Hematopoietic multipotent progenitor cell treated with erythropoietin and hydrocortisone succinate and interleukin-3 and kit ligand, for 4 days (in vitro differentiated cells): ENCODE measurements at regions not wholly inside any gene's neighbourhood (a gene's known extent, or its start where the extent isn't known, plus 50 kb on each side); places are given as distances from the start of the nearest gene placed in this dataset.
A peak's percentile ranks its signal among the peaks of the same experiment; 100 is the strongest.

ENCODE experiments used
- DNase-seq: peaks from one replicate; pipeline ENCODE4 v3.0.0-alpha.2; 2015

DNA sequence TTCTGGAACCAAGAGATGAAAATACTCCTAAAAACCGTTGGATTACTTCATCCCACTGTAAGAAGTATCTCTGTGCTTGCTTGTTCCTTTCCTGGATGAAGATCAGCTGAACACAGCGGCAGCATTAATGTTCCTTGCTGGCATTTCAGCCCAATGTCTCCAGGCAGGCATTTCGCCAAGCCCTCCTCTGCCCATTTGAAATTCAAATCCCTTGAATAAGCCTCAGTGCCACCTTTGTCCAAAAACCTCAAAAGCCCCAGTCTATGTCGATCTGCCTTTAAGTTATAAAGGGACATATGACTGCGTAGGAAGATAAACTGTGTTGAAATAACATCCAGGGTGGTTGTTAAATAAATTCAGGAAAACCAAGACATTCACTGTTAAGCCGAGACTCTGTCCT is 156.8 kb upstream of the PDZRN3 start:
- no peak for DNase-seq

DNA sequence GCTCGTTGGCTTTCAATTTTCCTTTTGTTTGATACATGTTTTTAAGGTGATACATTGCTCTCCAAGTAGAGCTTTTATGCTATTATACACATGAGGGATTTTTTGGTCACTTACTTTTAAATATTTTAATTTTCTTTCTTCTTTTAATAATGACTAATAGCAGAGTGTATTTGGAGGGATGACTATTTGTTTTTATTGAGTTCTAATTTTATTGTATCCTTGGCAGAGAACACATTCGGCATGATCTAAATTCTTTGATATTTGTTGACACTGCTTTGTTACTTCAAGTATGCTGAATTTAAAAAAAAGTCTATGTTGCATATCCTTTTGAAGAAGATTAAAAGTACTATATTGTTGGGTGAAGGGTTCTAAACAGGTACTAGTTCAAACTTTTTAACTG is 149.9 kb upstream of the PDZRN3 start:
- no peak for DNase-seq

DNA sequence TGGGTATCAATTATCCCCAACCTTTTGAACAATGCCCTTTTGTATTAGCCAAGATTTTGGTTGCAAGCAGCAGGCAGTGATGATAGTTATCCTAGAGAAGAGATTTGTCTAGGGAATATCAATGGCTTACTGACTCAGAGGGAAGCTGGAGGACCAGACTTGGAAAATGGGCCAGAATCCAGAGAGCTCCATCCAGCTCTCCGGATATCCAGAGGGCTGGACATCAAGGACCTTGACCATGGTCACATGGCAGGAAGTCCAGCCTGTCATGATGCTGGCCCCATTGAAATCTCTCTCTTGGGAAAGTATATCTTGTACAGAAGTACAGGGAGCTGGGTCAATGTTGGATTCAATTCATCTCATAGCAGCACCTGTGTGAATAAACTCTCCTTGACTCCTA is 148.5 kb upstream of the PDZRN3 start:
- DNase-seq, result no peak

DNA sequence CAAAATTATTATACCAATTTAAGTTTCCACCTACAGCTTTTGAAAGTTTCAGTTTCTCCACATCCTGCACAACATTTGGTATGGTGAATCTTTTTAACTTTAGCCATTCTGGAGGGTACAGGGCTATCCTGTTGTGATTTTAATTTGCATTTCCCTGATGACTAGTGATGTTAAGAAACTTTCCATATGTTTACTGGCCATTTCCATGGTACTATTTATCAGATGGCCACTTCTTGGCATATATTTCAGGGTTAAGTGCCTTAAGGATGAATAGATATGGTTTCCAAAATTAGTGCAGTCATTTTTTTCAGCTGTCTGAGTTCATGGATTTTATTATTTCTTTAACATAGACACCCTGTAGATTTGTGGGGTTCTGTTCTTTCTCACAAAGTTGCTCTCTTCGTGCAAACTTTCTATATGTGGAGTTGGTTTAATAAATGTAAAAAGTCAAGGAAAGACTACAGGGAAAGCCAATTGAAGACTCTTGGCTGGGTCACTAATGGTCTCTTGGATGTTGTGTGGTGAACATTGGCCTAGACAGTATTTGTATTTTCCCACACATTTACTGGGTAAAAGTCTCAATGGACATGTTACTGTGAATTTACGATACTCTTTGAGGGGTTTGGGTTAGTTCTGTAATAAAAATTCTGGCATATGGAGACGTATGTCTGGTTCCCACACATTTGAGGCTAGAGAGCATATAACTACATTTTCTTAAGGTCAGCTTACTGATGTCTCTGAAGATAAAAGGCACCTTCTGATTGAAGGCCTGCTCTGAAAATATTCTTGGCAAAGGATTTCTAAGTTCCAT is 147.5 kb upstream of the PDZRN3 start:
- no peak for DNase-seq

DNA sequence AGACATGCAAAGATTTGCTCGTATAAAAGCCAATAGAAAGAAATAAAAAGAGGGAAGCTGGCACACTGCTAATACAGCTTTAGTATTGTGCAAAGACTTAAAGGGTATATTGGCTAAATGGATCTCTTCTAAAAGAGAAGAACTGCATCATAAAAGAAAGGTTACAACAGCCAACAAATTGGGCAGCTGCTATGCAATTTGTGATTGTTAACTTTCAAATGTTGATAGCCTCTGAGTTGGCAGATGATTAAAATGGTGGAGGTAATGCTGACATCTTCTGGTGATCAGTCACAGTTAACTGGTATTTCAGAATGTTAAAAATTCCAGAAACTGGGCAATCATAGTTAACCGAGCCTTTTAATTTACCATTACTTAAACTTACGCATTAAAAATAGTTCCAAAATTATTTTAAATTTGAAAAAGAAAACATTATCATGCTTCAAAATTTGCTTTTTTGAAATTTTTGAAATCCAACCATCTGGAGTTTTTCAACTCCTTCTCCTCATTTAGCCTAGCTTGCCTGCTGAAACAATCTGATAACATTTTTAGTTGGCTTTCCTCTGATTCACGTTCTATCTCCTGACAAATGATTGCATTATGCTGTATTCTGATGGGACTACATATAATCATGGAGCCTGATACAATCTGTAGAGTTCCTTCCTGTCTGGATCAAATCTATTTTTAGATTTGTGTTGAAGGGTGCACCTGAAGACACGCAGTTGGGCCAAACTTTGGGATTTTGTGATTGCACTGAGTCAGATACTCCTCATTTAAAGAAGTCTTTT is 144.0 kb upstream of the PDZRN3 start:
- no peak for DNase-seq

DNA sequence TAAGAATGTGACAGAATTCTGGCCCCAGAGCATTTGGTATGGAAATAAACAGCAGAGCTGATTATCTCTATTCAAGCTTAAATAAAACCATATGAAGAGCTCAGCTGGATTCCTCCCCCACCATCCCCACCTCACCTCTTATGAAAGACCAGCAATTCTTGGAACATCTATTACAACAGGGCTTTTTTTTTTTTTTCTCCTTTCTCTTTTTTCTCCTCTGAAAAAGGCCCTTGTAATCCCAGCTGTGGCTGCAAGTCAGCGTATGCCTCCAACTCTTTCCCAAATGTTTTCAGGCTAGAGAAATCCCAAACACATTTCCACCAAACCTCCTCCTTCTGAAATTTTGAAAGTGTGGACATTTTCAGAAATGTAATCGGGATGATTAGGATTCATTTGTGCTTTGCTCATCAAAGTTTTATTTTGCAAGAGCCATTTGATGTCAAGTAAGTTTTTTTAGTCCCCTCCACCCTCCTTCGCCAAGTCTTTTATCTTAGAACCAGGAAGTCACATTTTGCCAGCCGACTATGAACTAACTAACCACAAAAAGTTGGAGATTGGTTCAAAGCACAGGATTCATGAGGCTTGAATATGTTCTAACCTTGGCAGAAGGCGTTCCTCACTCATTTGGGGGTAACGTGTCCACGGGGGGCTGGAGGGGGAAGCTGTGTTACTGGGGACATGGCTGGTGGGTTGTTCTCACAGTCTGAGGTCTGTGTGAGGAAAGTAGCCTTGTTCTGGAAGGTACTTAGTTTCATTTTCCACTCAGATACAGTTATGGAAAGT is 142.0 kb upstream of the PDZRN3 start:
- DNase-seq, result peak; percentile 3

DNA sequence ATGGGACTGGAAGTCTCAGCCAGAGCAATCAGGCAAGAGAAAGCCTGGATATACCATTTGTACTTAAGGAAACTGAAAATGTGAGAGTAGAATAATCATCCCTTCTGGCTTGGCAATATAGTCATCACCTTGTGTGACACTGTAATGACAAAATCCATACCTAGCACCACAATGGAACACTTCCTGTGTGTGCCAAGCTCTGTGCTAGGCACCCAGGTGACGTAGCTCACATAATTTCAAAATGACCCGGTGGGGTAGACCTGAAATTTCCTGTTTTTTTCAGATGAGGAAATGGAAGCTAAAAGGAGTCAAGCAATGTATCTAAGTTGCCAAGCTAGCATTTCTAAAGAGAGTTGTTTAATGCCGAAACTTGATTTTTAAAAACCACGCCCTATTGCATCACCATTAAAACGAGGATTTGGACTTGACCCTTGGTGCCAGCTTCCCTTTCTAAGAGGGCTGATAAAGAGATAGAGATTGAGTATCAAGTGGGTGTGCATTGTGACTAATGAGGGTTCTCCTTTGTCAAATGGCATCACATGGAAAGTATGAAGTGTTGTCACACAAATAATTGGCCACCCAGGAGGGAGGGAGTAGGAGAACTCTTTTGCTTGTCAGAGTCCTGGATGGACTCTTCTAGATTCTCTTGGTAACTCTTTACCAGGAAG is 141.3 kb upstream of the PDZRN3 start:
- DNase-seq, result peak; percentile 2

DNA sequence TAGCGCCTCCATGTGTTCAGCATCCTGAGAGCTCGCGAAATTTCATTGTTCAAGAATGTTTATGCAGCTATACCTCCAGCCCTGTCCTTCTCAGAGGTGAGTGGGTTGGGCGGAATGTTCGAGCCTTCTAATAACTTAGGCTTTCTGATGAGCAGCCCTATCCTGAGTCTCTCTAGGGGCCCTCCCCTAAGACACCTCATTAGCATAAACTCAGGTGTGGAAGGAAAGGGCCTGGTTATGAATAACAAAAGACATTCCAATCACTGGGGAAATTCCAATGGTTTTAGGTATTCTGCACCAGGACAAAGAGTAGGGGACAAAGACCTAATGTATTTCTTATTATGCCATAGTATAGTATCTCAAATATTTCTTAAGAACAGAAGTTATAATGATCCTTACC is 138.1 kb upstream of the PDZRN3 start:
- no peak for DNase-seq

DNA sequence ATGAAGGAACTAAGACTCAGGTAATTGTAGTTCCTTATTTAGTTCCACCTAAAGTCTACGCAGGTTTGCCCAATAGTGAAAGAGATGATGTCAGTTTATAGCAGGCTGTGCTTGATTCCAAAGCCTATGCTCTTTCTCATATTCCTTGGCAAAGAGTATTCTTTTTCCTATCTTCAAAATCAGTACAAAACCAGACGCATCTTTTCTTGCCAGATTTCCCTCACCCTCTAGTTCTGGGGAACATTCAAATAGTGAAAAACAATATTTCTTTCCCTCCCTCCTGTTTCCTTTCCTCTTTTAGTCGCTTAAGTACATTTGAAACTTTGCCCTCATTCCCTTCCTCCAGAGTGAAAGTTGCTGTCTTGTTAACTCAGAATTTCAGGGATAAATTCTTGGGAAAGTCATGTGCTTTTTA is 134.6 kb upstream of the PDZRN3 start:
- DNase-seq, result no peak

DNA sequence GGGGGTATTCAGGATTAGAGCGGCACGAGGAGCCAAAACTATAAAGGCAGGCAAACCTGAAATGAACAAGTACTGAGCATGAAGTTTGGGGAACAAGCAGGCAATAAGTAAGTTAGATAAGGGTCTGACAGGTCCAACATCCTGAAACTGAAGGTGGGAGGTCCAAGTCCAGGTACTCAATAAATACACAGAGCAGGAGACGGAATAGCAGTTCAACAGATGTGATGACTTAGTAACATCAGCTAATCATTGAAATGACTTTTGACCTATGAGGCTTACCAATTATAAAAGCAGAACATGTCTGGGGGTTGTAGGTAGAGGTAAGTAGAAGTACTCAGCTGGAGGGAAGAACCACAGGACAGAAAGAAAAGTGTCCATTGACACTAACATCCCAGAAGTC is 132.8 kb upstream of the PDZRN3 start:
- DNase-seq, result no peak

DNA sequence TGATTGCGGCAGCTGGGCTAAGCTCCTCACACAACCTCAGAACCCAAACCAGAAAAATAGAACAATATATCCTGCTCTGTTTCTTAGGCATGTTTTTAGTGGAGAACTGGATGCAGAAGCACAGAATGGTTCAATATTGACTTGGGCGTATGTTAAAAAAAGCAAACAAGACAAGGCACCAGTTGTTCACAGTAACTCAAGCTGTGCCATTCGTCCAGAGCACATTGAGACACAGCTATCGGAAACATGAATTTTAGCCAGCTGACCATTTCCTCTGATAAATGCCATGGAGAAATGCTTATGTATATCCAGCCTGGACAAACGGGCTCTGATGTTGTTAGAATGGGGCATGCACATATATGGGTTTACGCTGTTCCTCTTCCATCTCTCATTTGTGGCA is 129.2 kb upstream of the PDZRN3 start:
- no peak for DNase-seq

DNA sequence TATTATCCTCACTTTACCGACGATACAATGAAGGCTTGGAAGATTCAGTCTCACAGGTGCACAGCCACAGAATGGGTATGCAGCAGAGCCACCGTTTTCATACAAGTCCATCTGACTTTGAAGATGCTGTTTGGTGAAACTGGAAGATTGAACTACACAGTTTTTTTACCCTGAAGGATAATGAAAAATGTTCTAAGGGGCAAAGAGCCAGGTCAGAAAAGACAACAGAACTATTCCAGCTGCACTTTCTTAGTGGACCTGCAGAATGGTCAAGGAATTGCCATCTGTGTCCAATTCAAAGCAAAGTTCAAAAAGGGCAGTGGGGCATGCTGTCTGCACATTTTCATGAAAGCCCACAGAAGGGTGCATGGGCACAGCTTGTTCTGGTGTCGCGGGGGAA is 127.6 kb upstream of the PDZRN3 start:
- no peak for DNase-seq

DNA sequence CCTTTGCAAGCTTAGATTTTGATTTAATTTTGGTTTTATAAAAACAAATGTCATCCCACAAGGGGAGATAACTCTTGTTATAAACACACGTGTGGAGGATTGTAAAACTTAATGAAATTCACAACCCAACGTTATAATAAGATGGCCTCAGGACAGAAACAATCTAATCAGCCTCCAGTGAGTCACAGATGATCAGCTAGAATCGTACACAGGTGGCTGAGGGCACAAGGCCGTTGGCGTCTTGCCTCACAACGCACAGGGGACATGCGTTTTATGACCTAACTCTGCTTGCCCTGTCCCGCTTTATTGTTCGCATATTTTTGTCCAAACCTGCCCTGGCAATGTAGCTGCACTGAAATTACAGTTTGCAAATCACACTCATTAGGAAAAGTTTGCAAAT is 121.9 kb upstream of the PDZRN3 start:
- no peak for DNase-seq

DNA sequence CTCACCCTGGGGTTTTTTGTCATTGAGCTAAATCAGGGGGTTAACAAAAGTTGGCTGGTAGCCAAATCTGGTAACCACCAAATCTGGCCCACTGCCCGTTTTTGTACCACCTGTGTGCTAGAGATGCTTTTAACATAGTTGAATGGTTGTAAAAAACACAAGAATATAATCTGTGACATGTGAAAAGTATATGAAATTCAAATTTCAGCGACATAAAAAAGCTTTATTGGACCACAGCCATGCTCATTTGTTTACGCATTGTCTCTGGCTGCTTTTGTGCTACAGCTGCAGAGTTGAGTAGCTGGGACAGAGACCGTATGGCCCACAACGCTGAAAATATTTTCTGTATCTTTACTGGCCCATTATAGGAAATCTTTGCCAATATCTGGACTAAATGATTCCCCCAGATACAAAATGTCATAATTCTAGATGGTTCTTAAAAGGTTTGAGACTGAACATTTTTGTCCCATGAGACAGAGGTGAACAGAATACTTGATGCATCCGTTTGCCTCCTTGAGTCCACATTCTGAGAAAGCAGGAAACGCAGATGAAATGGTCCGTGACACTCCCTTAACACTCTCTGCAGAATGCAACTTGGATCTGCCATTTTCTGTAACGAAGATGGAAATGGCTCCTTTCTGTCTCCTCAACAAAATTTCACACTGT is 120.9 kb upstream of the PDZRN3 start:
- DNase-seq, result no peak

DNA sequence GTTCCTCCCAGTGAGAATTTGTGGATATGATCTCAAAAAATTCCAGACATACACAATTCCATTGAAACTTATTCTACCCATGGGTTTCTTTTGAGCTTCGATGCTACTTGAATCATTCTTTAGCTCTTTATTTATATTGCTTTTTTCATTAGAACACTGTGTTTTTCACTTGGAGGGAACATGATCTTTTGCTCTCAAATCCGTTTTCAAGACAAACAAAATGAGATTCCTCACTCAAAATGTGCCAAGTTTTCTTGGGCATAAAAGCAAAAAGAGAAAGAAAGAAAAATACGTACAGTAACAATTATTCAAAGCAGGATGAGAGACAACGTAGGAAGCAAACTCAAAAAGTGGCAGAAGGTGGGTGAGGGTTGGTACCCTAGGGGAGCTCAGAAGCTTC is 118.8 kb upstream of the PDZRN3 start:
- no peak for DNase-seq

DNA sequence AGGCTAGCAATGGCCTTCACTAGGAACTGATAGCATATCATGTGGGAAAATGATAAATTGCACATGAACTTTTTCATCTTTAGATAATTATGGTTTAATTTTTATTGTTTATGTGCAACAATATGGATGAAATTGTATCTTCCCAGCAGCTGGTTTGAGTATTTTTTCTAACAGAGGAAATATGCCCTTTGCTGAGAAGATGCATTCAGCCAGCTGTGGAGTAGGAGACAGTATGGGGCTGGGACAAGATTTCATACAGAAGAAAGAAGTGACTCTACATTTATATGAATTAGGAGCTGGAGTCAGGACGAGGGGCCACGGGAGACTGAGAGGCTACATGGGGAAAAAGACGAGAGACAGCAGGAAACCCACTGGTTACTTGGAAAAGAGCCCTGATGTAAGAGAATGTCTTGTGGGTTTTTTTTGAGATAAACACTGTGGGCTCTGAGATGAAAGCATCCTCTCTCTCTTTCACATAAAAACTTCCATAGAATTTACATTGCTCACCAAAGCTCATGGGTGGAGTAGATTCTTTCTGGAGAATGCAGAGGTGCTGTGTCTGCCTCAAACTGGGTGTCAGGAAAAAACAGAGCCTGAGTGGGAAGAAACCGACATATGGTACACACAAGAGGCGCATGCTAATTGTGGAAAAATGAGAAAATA is 115.2 kb upstream of the PDZRN3 start:
- DNase-seq, result no peak

DNA sequence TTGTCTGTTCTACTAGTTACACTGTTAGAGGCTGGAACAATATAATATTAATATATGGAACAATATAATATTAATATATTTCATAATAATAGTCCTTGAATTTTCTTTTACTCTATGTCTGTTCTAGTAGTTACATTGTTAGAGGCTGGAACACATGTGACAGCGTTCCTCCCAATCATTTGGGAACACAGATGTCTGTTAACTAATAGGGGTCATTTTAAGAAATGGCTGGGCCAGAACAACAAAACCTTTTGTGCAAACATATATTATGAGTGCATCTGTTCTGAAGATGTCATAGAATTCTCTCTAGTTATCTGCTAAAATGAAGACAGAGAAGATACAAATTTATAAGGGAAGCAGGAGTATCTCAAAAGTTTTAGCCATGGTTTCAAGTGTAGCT is 114.0 kb upstream of the PDZRN3 start:
- DNase-seq, result no peak

DNA sequence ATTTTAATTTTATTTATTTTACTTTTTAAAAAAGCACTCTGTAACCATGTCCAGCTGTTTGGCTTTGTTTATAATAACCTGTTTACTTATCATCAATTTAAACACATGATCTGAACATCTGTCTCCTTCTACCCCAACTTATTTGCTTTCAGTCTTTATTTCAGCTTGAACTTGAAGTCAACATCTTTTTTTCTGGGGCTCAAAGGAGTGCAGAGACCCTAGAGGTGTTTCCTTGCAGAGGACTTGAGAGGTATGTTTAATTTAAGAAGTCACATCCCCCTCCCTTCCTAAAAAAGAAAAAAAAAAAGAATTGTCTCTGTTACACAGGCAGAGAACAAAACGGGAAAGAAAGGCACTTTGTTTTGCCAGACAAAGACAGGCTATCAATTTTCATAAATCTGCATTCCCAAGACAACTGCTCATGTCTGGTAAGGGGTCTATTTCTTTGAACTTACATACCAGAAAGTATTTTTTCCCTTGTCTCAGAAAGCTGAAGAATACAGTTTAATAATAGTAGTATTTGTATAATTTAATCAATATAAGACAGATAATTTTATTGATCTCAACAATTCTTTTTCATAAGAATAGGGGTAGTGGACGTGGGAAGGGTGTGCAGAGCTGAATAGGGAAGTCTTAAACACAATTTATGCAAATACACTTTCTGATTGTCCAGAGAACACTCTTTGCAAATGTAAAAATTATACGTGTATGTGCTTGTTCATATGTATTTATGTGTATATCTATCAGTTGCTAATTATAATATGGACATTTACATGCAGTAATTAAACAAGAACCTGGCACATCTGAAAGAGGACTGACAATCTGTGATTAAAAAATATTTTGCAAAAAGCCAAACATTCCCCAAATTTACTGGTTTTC is 109.7 kb upstream of the PDZRN3 start:
- no peak for DNase-seq

DNA sequence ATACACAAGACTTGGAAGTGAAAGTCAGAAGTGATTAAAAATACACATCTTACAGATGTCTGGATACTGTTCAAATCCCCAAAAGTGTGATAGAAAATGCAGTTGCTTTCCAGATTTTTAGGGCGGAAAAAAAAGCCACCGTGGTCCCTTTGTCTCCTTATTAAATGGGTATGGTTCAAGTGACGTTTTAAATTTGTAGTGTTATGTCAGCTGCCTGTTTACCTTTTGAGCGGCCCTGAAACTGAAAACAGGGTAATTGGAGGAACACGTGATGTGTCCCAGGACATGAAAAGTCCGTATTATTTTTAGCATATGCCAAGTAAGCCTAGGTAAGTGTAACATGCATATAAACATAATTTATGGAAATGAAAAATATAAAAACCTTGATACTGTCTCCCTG is 109.0 kb upstream of the PDZRN3 start:
- no peak for DNase-seq

DNA sequence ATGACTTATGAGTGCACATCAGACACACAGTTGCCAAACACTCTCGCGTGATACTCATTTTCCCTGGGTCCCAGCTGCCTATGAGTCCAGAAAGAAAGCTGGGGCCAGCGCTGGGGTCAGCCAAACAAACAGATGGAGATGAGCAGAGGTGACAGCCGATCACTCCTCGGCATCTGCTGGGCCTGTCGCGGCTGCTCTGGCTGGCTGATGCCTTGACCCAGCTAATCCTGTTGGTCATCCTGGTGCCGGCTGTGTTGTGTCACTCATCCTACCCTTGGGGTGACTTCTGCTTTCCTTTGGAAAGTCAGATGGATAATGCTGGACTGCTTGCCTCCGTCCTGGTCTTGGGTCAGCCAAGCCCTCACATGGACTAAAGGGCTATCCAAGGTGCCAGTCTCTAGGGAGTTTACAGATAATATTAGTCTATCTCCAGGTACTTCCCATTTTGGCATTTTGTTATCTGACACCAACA is 105.3 kb upstream of the PDZRN3 start:
- DNase-seq, result no peak

DNA sequence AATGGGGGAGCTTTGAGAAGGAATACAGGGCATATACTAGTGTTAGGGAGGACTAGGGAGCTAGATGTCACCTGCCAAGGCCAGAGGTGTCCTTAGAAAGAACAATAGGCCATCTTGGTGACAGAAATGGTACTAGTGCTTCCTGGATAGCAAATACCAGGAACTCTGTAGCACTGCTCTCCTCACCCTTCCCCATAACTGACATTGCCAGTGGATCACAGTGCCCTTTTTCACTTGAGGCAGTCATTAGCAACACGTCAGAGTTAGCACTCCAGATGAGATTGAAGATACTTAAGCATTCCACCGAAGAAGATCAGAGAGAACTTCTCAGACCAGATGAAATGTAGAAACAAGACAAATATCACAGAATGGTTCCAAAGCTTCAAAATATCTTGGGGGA is 103.1 kb upstream of the PDZRN3 start:
- DNase-seq, result no peak
